GM23338 (cell line): ENCODE measurements at regions not wholly inside any gene's neighbourhood (a gene's known extent, or its start where the extent isn't known, plus 50 kb on each side); places are given as distances from the start of the nearest gene placed in this dataset.
A peak's percentile ranks its signal among the peaks of the same experiment; 100 is the strongest.

Experiments used
- EZH2phosphoT487 ChIP-seq: fragments of 200-600 bp; sonication (generic); IDR thresholded peaks from one replicate; pipeline ENCODE4 v1.8.1; 2018; ENCODE audit warnings: antibody characterized with exemption; ENCODE audit not compliant: unreplicated experiment
- JUNB ChIP-seq: IDR thresholded peaks from one replicate; pipeline ENCODE4 v1.6.1; 2016; ENCODE audit warnings: antibody characterized with exemption; ENCODE audit not compliant: unreplicated experiment
- NANOG ChIP-seq: IDR thresholded peaks from 2 replicates; pipeline ENCODE4 v1.6.1; 2016; ENCODE audit warnings: antibody characterized with exemption, borderline replicate concordance
- POLR2AphosphoS5 ChIP-seq: IDR thresholded peaks from 2 replicates; pipeline ENCODE4 v1.6.1; 2016; ENCODE audit warnings: antibody characterized with exemption, low read depth
- TF ChIP-seq, protein P1 (sequence below), 2 experiments: fragments of 200-600 bp in 1 of 2; sonication (generic) in 1 of 2; conservative IDR thresholded peaks; 2 replicates each; pipeline versions ENCODE4 v1.5.1 to v1.6.1; 2016 to 2017; ENCODE audit warnings: antibody characterized with exemption in 2 of 2, low read depth in 2 of 2, mild to moderate bottlenecking in 2 of 2, moderate library complexity in 1 of 2
- TF ChIP-seq, protein P2 (sequence below): fragments of 250-450 bp; sonication (Bioruptor Pico); IDR thresholded peaks from 2 replicates; pipeline ENCODE4 v1.5.0; 2020; ENCODE audit warnings: mild to moderate bottlenecking, moderate library complexity
- TF ChIP-seq, protein P3 (sequence below): IDR thresholded peaks from one replicate; pipeline ENCODE4 v1.6.1; 2018; ENCODE audit warnings: antibody characterized with exemption; ENCODE audit not compliant: unreplicated experiment

DNA sequence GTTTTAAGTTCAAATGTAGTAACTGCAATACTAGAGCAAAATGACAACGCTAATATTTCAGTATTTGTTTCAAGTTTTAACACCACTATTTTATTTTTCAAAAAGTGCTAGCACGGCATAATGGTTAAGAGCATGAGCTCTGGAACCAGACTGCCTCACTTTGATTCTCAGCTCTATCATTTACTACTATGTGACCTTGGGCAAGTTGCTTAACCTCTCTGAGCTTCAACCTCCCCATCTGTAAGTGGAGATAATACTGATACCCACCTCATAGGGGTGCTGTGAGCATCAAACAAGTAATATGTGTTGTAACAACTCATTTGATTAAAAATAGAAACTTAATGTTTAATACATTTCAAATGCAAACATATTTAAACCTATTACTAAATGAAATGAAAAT lies 115.4 kb upstream of the NPHP3 start:
- TF ChIP-seq EZH2phosphoT487 (no peak), POLR2AphosphoS5 (no peak), NANOG (no peak), JUNB (no peak)
- TF ChIP-seq, protein P1, sequence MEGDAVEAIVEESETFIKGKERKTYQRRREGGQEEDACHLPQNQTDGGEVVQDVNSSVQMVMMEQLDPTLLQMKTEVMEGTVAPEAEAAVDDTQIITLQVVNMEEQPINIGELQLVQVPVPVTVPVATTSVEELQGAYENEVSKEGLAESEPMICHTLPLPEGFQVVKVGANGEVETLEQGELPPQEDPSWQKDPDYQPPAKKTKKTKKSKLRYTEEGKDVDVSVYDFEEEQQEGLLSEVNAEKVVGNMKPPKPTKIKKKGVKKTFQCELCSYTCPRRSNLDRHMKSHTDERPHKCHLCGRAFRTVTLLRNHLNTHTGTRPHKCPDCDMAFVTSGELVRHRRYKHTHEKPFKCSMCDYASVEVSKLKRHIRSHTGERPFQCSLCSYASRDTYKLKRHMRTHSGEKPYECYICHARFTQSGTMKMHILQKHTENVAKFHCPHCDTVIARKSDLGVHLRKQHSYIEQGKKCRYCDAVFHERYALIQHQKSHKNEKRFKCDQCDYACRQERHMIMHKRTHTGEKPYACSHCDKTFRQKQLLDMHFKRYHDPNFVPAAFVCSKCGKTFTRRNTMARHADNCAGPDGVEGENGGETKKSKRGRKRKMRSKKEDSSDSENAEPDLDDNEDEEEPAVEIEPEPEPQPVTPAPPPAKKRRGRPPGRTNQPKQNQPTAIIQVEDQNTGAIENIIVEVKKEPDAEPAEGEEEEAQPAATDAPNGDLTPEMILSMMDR (conservative IDR thresholded peaks at IDR 0.05; ENCODE audit: low read depth in 2 of 2) = 0 out of 4 replicates have a peak, but pooled peaks of 1 of the 2 experiments have one; percentile 12
- TF ChIP-seq, protein P2, sequence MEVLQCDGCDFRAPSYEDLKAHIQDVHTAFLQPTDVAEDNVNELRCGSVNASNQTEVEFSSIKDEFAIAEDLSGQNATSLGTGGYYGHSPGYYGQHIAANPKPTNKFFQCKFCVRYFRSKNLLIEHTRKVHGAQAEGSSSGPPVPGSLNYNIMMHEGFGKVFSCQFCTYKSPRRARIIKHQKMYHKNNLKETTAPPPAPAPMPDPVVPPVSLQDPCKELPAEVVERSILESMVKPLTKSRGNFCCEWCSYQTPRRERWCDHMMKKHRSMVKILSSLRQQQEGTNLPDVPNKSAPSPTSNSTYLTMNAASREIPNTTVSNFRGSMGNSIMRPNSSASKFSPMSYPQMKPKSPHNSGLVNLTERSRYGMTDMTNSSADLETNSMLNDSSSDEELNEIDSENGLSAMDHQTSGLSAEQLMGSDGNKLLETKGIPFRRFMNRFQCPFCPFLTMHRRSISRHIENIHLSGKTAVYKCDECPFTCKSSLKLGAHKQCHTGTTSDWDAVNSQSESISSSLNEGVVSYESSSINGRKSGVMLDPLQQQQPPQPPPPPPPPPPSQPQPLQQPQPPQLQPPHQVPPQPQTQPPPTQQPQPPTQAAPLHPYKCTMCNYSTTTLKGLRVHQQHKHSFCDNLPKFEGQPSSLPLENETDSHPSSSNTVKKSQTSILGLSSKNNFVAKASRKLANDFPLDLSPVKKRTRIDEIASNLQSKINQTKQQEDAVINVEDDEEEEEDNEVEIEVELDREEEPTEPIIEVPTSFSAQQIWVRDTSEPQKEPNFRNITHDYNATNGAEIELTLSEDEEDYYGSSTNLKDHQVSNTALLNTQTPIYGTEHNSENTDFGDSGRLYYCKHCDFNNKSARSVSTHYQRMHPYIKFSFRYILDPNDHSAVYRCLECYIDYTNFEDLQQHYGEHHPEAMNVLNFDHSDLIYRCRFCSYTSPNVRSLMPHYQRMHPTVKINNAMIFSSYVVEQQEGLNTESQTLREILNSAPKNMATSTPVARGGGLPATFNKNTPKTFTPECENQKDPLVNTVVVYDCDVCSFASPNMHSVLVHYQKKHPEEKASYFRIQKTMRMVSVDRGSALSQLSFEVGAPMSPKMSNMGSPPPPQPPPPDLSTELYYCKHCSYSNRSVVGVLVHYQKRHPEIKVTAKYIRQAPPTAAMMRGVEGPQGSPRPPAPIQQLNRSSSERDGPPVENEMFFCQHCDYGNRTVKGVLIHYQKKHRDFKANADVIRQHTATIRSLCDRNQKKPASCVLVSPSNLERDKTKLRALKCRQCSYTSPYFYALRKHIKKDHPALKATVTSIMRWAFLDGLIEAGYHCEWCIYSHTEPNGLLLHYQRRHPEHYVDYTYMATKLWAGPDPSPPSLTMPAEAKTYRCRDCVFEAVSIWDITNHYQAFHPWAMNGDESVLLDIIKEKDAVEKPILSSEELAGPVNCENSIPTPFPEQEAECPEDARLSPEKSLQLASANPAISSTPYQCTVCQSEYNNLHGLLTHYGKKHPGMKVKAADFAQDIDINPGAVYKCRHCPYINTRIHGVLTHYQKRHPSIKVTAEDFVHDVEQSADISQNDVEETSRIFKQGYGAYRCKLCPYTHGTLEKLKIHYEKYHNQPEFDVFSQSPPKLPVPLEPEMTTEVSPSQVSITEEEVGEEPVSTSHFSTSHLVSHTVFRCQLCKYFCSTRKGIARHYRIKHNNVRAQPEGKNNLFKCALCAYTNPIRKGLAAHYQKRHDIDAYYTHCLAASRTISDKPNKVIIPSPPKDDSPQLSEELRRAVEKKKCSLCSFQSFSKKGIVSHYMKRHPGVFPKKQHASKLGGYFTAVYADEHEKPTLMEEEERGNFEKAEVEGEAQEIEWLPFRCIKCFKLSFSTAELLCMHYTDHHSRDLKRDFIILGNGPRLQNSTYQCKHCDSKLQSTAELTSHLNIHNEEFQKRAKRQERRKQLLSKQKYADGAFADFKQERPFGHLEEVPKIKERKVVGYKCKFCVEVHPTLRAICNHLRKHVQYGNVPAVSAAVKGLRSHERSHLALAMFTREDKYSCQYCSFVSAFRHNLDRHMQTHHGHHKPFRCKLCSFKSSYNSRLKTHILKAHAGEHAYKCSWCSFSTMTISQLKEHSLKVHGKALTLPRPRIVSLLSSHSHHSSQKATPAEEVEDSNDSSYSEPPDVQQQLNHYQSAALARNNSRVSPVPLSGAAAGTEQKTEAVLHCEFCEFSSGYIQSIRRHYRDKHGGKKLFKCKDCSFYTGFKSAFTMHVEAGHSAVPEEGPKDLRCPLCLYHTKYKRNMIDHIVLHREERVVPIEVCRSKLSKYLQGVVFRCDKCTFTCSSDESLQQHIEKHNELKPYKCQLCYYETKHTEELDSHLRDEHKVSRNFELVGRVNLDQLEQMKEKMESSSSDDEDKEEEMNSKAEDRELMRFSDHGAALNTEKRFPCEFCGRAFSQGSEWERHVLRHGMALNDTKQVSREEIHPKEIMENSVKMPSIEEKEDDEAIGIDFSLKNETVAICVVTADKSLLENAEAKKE = no peak
- TF ChIP-seq, protein P3, sequence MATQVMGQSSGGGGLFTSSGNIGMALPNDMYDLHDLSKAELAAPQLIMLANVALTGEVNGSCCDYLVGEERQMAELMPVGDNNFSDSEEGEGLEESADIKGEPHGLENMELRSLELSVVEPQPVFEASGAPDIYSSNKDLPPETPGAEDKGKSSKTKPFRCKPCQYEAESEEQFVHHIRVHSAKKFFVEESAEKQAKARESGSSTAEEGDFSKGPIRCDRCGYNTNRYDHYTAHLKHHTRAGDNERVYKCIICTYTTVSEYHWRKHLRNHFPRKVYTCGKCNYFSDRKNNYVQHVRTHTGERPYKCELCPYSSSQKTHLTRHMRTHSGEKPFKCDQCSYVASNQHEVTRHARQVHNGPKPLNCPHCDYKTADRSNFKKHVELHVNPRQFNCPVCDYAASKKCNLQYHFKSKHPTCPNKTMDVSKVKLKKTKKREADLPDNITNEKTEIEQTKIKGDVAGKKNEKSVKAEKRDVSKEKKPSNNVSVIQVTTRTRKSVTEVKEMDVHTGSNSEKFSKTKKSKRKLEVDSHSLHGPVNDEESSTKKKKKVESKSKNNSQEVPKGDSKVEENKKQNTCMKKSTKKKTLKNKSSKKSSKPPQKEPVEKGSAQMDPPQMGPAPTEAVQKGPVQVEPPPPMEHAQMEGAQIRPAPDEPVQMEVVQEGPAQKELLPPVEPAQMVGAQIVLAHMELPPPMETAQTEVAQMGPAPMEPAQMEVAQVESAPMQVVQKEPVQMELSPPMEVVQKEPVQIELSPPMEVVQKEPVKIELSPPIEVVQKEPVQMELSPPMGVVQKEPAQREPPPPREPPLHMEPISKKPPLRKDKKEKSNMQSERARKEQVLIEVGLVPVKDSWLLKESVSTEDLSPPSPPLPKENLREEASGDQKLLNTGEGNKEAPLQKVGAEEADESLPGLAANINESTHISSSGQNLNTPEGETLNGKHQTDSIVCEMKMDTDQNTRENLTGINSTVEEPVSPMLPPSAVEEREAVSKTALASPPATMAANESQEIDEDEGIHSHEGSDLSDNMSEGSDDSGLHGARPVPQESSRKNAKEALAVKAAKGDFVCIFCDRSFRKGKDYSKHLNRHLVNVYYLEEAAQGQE = no peak
